ENCODE measurements at regions not wholly inside any gene's neighbourhood (a gene's known extent, or its start where the extent isn't known, plus 50 kb on each side); places are given as distances from the start of the nearest gene placed in this dataset.

- TF ChIP-seq CTCF (IDR thresholded peaks at IDR 0.05; ENCODE audit: poor library complexity, severe bottlenecking) (no peak), POLR2AphosphoS5 (IDR thresholded peaks at IDR 0.05) (no peak), EZH2 (IDR thresholded peaks at IDR 0.05; ENCODE audit: borderline replicate concordance, insufficient read depth, low read length, poor library complexity, severe bottlenecking) (no peak), SMC3 (conservative IDR thresholded peaks at IDR 0.05; ENCODE audit: poor library complexity) (no peak), EP300 (conservative IDR thresholded peaks at IDR 0.05; ENCODE audit: poor library complexity, severe bottlenecking) (no peak), RAD21 (conservative IDR thresholded peaks at IDR 0.05) (no peak), REST (IDR thresholded peaks at IDR 0.05; ENCODE audit: borderline replicate concordance) (no peak), MXI1 (conservative IDR thresholded peaks at IDR 0.05; ENCODE audit: poor library complexity, severe bottlenecking) (no peak)
Observed at GRCh38 chr16:75938818-75939217, 212.5 kb upstream of the CPHXL start.

All from neural cell (in vitro differentiated cells).